ENCODE measurements at regions not wholly inside any gene's neighbourhood (a gene's known extent, or its start where the extent isn't known, plus 50 kb on each side); places are given as distances from the start of the nearest gene placed in this dataset.

DNA sequence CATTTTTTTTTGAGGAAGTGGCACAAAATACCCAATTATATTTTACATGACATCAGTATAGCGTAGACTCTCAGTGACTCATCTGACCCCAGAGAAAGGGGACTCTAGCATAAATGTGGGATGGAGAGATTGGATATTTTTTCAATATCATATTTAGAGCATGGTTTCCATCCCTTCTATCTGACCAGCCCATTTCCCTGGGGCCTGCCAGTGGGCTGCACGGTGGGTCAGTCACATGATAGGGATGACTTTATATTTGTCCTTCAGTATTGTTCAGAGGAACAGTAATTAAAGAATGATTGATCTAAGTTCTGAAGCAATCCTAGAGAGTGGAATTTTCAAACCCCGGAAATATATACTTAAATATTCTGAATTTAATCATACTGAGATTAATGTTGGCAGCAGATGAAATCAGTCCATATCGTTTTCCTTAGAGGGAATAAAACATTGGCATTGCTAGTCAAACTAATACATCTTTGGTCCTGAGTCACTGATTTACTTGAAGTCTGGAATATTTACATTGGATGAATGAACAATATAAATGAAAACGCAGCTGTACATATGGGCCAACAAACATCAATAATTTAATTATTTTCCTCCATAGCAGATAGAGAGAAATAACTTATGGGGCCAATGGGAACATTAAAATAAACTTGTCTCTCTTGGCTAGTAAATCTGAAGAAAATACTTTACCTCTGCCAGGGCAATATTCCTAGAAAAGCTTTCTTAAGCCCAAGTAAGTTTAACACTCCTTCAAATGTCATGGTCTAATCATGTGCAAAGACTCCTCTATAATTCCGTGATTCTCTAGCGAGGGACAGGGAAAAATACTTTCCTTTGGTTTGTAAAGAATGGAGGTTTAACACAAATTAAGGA is 563.6 kb upstream of the PKDCC start:
- TF ChIP-seq, protein P1, sequence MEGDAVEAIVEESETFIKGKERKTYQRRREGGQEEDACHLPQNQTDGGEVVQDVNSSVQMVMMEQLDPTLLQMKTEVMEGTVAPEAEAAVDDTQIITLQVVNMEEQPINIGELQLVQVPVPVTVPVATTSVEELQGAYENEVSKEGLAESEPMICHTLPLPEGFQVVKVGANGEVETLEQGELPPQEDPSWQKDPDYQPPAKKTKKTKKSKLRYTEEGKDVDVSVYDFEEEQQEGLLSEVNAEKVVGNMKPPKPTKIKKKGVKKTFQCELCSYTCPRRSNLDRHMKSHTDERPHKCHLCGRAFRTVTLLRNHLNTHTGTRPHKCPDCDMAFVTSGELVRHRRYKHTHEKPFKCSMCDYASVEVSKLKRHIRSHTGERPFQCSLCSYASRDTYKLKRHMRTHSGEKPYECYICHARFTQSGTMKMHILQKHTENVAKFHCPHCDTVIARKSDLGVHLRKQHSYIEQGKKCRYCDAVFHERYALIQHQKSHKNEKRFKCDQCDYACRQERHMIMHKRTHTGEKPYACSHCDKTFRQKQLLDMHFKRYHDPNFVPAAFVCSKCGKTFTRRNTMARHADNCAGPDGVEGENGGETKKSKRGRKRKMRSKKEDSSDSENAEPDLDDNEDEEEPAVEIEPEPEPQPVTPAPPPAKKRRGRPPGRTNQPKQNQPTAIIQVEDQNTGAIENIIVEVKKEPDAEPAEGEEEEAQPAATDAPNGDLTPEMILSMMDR (IDR thresholded peaks at IDR 0.05; ENCODE audit: insufficient read depth, low read length): no peak
- TF ChIP-seq POLR2AphosphoS5 (IDR thresholded peaks at IDR 0.05; ENCODE audit: low read depth) (no peak), SPI1 (IDR thresholded peaks at IDR 0.05; ENCODE audit: borderline replicate concordance, low read depth) (no peak)
- TF ChIP-seq, protein P2, sequence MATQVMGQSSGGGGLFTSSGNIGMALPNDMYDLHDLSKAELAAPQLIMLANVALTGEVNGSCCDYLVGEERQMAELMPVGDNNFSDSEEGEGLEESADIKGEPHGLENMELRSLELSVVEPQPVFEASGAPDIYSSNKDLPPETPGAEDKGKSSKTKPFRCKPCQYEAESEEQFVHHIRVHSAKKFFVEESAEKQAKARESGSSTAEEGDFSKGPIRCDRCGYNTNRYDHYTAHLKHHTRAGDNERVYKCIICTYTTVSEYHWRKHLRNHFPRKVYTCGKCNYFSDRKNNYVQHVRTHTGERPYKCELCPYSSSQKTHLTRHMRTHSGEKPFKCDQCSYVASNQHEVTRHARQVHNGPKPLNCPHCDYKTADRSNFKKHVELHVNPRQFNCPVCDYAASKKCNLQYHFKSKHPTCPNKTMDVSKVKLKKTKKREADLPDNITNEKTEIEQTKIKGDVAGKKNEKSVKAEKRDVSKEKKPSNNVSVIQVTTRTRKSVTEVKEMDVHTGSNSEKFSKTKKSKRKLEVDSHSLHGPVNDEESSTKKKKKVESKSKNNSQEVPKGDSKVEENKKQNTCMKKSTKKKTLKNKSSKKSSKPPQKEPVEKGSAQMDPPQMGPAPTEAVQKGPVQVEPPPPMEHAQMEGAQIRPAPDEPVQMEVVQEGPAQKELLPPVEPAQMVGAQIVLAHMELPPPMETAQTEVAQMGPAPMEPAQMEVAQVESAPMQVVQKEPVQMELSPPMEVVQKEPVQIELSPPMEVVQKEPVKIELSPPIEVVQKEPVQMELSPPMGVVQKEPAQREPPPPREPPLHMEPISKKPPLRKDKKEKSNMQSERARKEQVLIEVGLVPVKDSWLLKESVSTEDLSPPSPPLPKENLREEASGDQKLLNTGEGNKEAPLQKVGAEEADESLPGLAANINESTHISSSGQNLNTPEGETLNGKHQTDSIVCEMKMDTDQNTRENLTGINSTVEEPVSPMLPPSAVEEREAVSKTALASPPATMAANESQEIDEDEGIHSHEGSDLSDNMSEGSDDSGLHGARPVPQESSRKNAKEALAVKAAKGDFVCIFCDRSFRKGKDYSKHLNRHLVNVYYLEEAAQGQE (IDR thresholded peaks at IDR 0.05; ENCODE audit: insufficient replicate concordance, low read depth): no peak

Measured in HL-60 (cell line).